HG03280 (cell line): ENCODE measurements at regions not wholly inside any gene's neighbourhood (a gene's known extent, or its start where the extent isn't known, plus 50 kb on each side); places are given as distances from the start of the nearest gene placed in this dataset.
"Not testable (repeated sequence)": the region's sequence is repeated elsewhere in the genome, so short reads cannot be mapped to it uniquely, and the experiment has no call there.

Experiments used
- ATAC-seq: cut with Tn5 transposase; IDR thresholded peaks from one replicate; pipeline ENCODE4 v1.9.1; 2021; ENCODE audit warnings: mild to moderate bottlenecking, moderate library complexity; ENCODE audit not compliant: unreplicated experiment

DNA sequence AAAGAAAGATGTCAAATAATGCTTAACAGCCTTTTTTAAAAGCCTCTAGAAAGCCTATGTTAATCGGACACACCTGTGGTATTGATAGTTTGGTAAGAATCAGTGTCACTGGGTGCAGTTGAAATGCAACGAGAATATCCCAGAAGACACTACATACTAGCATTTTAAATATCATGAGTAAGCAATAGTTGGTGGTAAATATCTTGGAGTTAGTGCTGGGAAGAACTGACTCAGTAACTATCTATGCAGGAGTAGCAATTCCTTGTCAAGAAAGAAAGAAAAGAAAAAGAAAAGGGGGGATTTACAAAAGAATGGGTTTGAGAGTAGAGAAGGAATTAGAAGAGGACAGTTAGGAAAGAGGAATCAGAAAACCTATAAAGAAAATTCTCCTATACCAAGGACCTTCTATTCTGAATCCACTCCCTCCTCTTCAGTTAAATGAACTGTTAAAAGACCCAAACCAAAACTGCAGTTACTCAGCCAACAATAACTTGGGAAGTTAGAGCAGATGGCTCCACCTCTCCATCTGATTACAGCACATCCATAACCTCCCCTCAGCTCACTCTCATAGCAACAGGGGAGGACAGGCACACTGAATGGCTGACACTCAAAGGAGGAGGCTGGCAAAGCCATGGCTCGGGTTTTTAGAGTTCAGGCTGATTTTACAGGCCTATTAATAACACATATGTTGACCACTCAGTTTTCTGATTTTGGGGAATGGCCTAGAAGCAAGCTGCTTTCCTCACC, 207.6 kb upstream of the MDFIC2 start:
- no peak for ATAC-seq

DNA sequence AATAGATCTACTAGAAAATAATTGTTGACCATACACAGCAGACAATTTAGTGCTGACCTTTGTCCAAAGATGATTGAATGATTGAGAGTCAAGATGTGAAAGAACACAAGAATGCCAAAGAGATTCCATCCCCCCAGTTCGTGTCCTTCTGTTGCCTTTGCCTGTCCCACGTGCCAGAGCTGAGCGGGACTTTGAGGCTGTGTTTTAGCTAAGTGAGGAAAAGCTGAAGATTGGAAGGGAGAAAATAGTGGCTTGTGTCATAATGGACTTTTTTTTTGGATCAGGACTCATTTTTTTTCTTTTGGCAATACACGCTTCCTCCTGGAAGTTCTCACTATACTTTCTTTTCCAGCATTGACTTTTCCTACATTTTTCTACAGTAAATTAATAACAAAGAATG, 206.6 kb upstream of the MDFIC2 start:
- no peak for ATAC-seq

DNA sequence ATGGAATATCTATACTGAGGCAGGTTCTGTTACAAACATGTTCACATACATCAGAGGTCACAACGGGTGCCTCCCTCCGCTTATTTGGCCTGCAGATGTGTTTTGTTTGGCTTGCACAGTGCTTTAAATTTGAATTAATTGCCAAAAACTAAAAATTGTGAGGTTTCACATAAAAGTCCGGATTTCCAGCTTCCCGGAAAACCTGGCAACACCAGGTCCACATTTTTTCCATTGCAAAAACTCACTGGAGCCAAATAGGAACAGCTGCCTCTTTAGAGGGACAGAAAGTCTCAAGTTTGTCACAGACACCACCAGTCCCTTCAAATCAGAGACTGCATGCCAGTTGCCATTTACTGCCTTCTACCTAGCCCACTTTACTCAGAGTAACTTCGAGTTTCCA, 205.9 kb upstream of the MDFIC2 start:
- ATAC-seq, result no peak

DNA sequence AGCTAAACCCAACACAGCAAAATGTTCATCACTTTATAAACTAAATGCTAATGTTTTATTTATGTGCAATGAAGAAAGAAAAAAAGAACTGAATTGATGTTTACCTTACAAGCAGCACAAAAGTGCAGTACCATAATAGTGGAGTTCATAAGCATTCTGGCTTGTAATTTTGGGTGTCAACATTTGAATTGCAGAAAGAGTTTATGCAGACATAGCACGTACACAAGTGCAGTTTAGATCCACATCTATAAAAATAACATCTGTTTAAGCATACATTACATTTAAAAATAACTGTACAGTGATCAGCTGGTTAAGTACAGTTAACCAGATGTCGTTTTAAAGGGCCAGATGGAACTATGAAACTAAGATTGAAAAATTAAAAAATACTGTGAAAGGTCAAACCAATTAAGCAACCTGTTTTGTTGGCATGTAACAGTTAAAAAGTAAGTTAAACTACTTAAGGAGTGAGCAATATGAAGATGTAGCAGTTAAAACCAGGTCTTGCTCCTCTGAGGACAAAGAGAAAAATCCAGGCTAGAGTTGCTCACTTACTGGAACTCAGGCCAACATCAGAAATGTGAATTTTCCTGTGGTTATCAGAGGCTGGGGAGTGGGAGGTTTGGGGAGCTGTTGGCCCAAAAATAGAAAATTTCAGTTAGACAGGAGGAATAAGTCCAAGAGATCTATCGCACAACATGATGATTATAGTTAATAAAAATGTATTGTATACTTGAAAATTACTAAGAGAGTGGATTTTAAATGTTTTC, 204.9 kb upstream of the MDFIC2 start:
- ATAC-seq, result no peak

DNA sequence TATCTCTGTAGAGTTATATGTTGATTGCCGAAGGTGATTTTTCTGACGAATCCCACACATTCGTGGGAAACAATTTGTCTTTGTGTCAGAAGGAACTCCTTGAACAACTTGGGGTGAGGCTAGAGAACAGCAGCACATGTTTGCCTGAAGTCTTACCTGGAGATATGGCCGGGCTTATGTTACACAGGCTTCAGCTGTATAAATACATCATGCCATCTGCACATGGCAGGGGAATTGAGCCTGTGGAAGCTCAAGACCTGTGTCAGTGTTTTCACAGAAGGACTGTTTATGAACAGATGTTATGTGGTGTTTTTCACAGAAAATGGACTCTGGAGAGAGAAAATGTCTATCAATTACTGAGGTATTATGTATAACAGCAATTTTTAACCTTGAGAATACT, 203.6 kb upstream of the MDFIC2 start:
- no peak for ATAC-seq

DNA sequence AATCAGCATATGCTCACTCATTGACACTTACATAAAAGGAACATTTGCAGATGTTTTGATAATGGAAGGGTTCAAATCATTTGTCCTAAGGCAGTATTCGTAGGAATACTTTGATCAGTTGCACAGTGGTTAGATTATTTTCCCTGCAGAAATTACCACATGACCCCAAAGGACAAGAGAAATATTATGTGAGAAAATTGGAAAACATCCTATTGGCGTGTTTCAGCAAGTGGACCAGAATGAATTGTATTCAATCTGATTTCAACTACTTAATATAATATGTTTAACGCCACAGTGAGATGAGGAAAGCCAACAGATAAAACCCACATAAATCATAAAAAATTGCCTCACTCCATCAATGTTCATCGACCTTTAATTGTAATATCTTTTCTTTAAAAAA, 195.0 kb upstream of the MDFIC2 start:
- no peak for ATAC-seq

DNA sequence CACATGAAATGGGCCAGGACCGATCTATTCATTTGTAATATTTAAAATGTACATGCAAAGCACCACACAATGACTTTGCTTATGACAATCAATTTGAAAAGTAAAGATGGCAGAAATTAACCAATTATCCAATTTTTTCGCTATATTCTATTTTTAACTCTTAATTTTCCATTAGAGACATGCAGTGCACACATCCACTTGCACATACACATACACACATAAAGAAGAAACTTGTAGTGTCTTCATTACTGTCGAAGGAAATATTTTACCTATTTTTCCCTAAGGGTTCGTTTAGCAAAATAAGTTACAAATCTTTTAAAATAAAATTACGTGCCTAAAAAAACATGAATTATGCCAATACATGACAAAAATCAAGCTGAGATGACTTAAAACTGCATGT, 194.3 kb upstream of the MDFIC2 start:
- no peak for ATAC-seq

DNA sequence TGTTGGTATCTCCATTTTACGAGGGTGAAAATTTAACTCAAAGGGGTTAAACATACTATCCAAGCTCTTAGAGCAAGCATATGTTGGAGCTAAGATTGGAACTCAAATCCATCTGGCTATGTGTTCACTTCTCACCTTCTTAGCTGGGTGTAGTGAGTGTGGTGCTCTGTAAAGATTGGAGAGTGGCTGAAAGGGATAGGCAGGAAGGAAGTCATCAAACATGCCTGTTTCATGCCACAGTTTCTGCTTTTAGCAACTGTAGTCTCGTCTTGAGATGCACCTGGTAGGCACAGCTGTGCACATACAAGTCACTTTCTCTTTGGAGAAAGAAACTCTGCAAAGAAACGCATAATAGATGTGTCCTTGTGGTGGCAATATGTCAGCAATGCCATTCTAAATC, 189.1 kb upstream of the MDFIC2 start:
- ATAC-seq, result no peak

DNA sequence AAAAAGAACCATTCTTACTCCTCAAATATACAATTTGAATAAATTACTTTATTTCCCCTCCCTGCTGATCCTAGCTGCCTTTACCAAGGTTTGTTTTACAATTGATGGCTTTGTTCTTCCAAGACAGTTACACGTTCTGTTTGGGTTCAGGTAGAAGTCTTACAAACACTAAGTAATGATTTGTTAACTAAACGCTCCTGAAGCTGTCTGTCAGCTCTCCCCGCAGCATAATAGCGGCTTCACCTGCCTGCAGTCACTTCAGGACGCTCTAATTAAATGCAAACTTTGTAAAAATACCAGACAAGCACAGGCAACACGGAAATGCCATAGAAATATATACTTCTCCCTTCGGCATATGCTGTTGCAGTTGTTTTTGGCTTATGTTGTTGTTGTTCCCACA, 176.4 kb upstream of the MDFIC2 start:
- ATAC-seq, result no peak

DNA sequence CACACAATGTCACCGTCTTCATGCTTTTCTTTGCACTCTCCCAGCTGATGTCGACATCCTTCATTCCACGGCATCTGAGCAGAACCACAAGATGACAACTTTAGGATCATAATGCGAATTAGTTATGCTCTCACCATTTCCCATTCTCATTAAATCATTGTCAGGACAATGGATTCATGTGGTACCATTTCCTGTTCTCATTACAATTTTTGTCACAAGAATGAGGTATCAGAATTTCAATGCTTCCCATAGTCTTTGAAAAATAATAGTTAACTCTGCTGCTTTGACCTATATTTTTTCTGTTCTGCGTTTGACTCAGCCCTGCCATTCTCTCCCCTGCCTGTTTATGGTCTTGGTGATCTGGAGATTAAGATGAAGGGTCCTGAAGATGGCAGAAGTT, 175.7 kb upstream of the MDFIC2 start:
- no peak for ATAC-seq

DNA sequence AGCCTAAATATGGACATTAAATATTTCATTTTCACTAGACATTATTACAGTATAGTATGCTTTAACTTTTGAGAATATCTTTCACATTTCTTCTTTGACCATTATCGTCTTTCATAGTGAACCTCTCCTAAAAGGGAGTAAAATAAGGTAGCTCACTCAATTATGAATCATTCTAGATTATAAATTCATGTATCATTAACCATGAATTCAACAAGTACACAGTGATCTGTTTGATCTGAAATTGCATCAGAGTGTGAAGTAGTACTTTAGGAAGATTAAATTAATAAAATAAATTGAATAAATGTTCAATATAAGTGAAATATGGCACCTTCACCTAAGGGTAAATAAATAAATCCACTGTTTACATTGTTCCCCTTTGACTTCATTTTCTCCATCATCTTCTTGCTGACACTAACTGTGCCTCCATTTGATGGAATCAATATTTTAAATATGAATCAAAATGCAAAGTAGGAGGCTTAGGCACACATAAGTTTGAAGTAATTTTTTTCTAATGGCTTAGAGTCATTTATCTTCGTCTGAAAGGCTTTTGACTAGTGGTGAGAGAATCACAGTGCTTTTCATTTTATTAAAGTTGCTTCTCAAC, 174.1 kb upstream of the MDFIC2 start:
- no peak for ATAC-seq

DNA sequence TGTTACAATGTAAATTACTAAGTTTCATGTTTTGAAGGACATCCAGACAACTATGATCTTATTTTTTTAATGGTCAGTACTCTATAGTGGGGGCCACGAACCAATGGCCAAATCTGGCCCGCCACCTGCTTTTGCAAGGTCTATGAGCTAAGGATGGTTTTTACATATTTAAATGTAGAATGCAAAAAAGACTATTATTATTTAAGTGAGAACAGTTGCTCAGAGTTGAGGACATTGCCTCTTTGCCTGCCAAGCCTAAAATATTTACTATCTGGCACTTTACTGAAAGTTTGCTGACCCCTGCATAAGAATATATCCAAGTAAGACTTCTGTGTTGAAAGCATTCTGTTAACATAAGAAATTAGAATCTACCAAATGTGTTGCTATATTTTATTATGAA, 163.7 kb upstream of the MDFIC2 start:
- ATAC-seq, result no peak

DNA sequence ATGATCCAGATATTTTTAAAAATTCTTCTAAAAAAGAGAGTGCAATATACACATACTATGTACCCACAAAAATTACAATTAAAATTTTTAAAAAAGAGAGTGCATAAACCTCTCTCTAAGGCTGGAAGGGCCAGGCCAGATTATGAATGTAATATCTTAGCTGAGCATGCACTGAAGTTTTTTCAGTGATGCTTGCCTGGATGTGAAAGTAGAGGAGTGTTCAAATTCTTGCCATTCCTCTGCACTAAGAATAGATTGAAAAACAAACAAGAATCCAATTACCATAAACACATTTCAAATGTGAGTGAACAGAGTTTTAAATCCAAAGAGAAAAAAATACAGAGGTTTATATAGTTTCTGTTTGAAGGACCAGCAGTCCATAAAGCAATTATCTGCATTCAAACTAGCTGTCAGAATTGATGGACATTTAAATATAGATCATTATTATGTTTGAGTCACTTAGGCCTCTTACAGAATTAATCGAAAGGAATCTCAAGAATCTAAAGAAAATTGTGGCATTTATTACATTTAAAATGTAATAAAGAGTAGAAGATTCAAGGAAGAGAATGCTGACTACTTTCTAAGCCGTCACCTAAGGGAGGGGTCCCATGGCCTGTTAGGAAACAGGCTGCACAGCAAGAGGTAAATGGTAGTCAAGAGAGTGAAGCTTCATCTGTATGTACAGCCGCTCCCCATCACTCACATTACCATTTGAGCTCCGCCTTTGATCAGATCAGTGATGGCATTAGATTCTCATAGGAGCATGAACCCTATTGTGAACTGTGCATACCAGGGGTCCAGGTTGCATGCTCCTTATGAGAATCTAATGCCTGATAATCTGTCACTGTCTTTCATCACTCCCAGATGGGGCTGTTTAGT, 159.3 kb upstream of the MDFIC2 start:
- no peak for ATAC-seq

DNA sequence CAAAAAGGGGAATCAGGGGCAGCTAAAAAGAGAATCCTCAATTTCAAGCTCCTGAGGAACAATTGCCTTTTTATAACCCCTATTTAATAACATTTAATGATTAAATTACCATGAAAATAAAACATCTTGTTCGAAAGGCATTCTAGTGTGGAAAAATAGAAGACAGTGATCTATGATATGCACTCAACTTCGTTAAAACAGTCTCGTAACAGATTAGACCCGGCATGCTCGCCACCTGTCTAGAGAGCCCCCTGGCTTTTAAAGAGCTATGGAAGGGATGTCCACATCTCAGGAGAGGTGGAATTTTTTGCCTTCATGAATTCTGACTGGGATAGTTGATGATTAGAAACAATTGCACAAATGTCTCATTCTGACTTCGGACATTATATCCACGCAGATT, 153.7 kb upstream of the MDFIC2 start:
- no peak for ATAC-seq

DNA sequence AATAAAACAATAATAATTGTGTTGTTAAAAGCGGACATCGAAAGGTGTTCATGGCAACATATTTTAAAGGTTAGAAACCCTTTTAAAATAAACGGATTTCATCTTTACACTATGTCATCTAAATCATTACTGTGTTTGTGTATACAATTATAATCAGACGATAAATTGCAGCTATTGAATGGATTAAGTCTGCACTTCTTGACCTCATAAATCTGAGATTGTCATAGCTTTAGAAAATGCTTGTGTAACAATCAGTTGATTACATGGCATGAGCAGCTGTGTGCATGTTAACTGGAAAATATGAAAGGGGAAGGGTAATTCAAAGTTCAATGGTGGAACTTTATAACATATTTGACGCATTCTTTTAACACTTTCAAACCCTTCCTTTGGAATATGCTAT, 152.4 kb upstream of the MDFIC2 start:
- ATAC-seq, result no peak

DNA sequence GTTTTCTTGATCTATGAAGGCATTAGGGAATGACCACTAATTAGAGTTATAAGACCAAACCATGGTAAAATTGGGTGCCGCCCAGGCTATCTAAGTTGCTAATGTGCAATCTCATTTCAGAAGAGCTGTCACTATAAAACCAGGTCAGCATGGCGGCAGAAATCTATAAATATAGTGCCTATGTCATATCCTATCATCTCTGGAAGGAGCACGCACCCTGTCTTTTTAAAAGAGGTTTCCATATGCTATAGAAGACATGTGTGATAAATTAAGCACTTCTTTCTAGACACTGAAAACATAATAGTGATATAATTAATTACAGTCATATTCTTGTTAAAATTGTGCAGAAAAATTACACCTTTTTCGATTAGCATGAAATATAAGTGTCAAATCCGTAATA, 152.0 kb upstream of the MDFIC2 start:
- ATAC-seq, result no peak

DNA sequence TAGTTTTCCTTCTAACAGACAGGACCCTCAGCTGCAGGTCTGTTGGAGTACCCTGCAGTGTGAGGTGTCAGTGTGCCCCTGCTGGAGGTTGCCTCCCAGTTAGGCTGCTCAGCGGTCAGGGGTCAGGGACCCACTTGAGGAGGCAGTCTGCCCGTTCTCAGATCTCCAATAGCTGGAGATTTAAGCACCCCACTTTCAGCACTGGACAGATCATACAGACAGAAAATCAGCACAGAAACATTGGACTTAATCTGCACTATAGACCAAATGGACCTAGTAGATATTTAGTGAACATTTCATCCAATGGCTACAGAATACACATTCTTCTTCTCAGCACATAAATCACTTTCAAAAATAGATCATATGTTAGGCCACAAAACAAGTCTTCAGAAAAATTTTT, 137.8 kb upstream of the MDFIC2 start:
- ATAC-seq, result not testable (repeated sequence)

DNA sequence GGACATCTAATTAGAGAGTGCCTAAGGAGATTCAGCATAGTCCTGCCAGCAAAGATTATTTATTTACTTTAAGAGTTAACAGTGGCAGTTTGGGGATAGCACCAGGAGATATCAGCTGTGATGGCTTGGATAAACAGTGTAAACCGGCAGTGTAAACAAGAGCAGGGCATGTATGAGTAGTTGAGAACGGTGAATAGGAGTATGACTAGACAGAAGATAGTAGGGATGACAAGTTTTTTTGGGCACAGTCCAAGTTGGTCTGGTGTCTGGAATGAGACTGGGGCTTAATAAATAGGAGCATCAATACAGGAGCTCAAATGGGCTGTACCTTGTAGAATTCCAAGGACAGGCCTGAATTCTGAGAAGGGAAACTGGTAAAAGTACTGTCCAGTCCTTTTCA, 123.0 kb upstream of the MDFIC2 start:
- ATAC-seq, result not testable (repeated sequence)

DNA sequence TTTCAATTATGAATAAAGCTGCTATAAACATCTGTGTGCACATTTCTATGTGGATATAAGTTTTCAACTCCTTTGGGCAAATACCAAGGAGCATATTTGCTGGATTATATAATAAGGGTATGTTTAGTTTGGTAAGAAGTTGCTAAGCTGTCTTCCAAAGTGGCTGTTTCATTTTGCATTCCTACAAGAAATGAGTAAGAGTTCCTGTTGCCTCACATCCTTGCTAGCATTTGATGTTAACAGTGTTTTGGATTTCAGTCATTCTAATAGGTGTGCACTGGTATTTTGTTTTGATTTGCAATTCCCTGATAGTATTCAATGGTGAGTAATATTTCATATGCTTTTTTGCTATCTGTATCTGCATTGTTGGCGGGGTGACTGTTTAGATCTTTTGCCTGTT, 120.7 kb upstream of the MDFIC2 start:
- no peak for ATAC-seq

DNA sequence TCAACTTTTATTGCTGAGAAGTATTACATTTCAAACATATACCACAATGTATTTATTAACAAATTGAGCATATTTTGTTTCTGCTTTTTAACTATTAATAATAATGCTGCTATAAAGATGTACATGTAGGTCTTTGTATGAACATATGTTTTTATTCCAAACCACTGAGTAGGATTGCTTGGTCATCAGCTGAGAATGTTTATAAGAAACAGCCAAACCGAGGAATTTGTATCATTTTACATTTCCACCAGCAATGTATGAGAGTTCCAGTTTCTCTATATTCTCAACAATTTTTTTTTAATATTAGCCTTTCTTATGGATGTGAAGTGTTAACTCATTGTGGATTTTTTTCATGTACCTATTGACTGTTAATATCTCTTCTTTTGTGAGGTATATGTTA, 119.5 kb upstream of the MDFIC2 start:
- ATAC-seq, result no peak

DNA sequence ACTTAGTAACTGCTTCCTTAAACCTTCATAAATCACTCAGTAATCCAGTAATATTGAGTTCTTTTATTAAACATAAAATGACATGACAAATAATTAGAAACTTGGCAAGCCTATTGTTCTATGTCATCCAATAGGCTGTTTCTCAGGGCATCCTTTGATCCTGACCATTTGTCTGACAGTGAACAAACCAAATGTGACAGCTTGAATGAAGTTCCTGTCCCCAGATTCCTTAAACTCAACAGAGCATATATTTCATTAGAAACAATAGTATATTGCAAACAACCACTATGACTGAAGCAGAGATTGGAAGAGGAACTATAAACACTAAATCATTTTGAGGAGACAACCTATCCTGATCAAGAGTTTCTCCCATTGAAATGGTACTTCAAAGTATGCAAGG, 113.6 kb upstream of the MDFIC2 start:
- no peak for ATAC-seq
